HEK293T (cell line): ENCODE measurements at regions not wholly inside any gene's neighbourhood (a gene's known extent, or its start where the extent isn't known, plus 50 kb on each side); places are given as distances from the start of the nearest gene placed in this dataset.

Source experiments
- ARNT ChIP-seq: fragments of 450-650 bp; IDR thresholded peaks from 2 replicates; pipeline ENCODE4 v1.6.1; 2017; ENCODE audit warnings: mild to moderate bottlenecking
- BHLHE40 ChIP-seq: fragments of 450-650 bp; IDR thresholded peaks from 2 replicates; pipeline ENCODE4 v1.6.1; 2016; ENCODE audit warnings: mild to moderate bottlenecking, moderate library complexity, borderline replicate concordance
- CTBP1 ChIP-seq: fragments of 450-650 bp; IDR thresholded peaks from 2 replicates; pipeline ENCODE4 v1.6.1; 2016; ENCODE audit warnings: borderline replicate concordance
- FOXK2 ChIP-seq: fragments of 450-650 bp; IDR thresholded peaks from 2 replicates; pipeline ENCODE4 v1.6.1; 2016; ENCODE audit warnings: mild to moderate bottlenecking
- FOXM1 ChIP-seq: fragments of 450-650 bp; IDR thresholded peaks from 2 replicates; pipeline ENCODE4 v1.6.1; 2017; ENCODE audit warnings: mild to moderate bottlenecking, borderline replicate concordance
- L3MBTL2 ChIP-seq: fragments of 450-650 bp; conservative IDR thresholded peaks from 2 replicates; pipeline ENCODE4 v1.6.1; 2016; ENCODE audit warnings: mild to moderate bottlenecking
- LEF1 ChIP-seq: fragments of 450-650 bp; IDR thresholded peaks from 2 replicates; pipeline ENCODE4 v1.6.1; 2017; ENCODE audit warnings: mild to moderate bottlenecking, borderline replicate concordance
- PKNOX1 ChIP-seq: fragments of 450-650 bp; IDR thresholded peaks from 2 replicates; pipeline ENCODE4 v1.6.1; 2016
- SP1 ChIP-seq: fragments of 450-650 bp; IDR thresholded peaks from 2 replicates; pipeline ENCODE4 v1.6.1; 2017
- SUZ12 ChIP-seq: fragments of 450-650 bp; IDR thresholded peaks from 2 replicates; pipeline ENCODE4 v1.6.1; 2016; ENCODE audit warnings: mild to moderate bottlenecking
- TARDBP ChIP-seq: fragments of 450-650 bp; IDR thresholded peaks from 2 replicates; pipeline ENCODE4 v1.6.1; 2016
- ZNF384 ChIP-seq: fragments of 450-650 bp; IDR thresholded peaks from 2 replicates; pipeline ENCODE4 v1.6.1; 2016

GRCh38 chr3:162810776-162811175 lies 1314.2 kb downstream of the OTOL1 start:
- TF ChIP-seq FOXK2 (no peak), FOXM1 (no peak), SP1 (no peak), PKNOX1 (no peak), L3MBTL2 (no peak), TARDBP (no peak), BHLHE40 (no peak), ARNT (no peak), CTBP1 (no peak), SUZ12 (no peak), ZNF384 (no peak), LEF1 (no peak)
